ENCODE measurements at regions not wholly inside any gene's neighbourhood (a gene's known extent, or its start where the extent isn't known, plus 50 kb on each side); places are given as distances from the start of the nearest gene placed in this dataset.

GRCh38 chr2:153179808-153180207, 298.8 kb downstream of the RPRM start:
- H3K4me3 ChIP-seq (ENCODE audit: low read depth in 1 of 3, low read length in 3 of 3): no peak overlapping the region
- TF ChIP-seq FOXA1 (IDR thresholded peaks at IDR 0.05) (no peak), NR2F2 (IDR thresholded peaks at IDR 0.05) (no peak), RAD21 (IDR thresholded peaks at IDR 0.05) (no peak), EGR1 (IDR thresholded peaks at IDR 0.05; ENCODE audit: low read depth in 2 of 2) (no peak), ZBTB33 (IDR thresholded peaks at IDR 0.05) (no peak), RXRA (IDR thresholded peaks at IDR 0.05) (no peak), FOXA2 (IDR thresholded peaks at IDR 0.05) (no peak), GABPA (IDR thresholded peaks at IDR 0.05 in 1 of 2, conservative IDR thresholded peaks at IDR 0.05 in 1 of 2) (no peak), HNF4A (conservative IDR thresholded peaks at IDR 0.05) (no peak), REST (IDR thresholded peaks at IDR 0.05) (no peak)
- H3K27ac ChIP-seq (ENCODE audit: low read depth in 1 of 2, low read length in 2 of 2): no peak overlapping the region
- no peaks in the 10 kb centered on the region for H3K36me3 ChIP-seq (ENCODE audit: control insufficient read depth in 4 of 4, insufficient read depth in 3 of 4, low read depth in 1 of 4, low read length in 3 of 4)
- no peak overlapping the region for H3K9ac ChIP-seq (ENCODE audit: low read depth in 1 of 2, low read length in 2 of 2)
- no peaks in the 10 kb centered on the region for H3K9me3 ChIP-seq (ENCODE audit: control insufficient read depth in 4 of 4, low read length in 3 of 4)
- WGBS: 86% methylated on average over 1 of the region's 1 CpG
- H3K4me1 ChIP-seq (ENCODE audit: control insufficient read depth in 4 of 4, insufficient read depth in 4 of 4, low read length in 3 of 4): no peaks in the 10 kb centered on the region
- no peak for DNase-seq (ENCODE audit: low spot score)
- H3K27me3 ChIP-seq (ENCODE audit: control insufficient read depth in 4 of 4, insufficient read depth in 4 of 4, low read length in 3 of 4): peaks cover 0 to 2% (median 0%) of the 10 kb centered on the region in 4 donors

- Histone ChIP-seq H3K9me3 (ENCODE audit: control insufficient read depth in 4 of 4, low read length in 3 of 4) (no peaks in the 10 kb centered on the region), H3K27me3 (ENCODE audit: control insufficient read depth in 4 of 4, insufficient read depth in 4 of 4, low read length in 3 of 4) (no peaks in the 10 kb centered on the region), H3K27ac (ENCODE audit: low read depth in 1 of 2, low read length in 2 of 2) (no peak overlapping the region), H3K9ac (ENCODE audit: low read depth in 1 of 2, low read length in 2 of 2) (no peak overlapping the region), H3K4me1 (ENCODE audit: control insufficient read depth in 4 of 4, insufficient read depth in 4 of 4, low read length in 3 of 4) (no peaks in the 10 kb centered on the region), H3K36me3 (ENCODE audit: control insufficient read depth in 4 of 4, insufficient read depth in 3 of 4, low read depth in 1 of 4, low read length in 3 of 4) (no peaks in the 10 kb centered on the region), H3K4me3 (ENCODE audit: low read depth in 1 of 3, low read length in 3 of 3) (no peak overlapping the region)
- no peak for DNase-seq (ENCODE audit: low spot score)
- TF ChIP-seq EGR1 (IDR thresholded peaks at IDR 0.05; ENCODE audit: low read depth in 2 of 2) (no peak), RXRA (IDR thresholded peaks at IDR 0.05) (no peak), HNF4G (IDR thresholded peaks at IDR 0.05) (no peak), GABPA (IDR thresholded peaks at IDR 0.05 in 1 of 2, conservative IDR thresholded peaks at IDR 0.05 in 1 of 2) (no peak), RAD21 (IDR thresholded peaks at IDR 0.05) (no peak), ATF3 (IDR thresholded peaks at IDR 0.05) (no peak), FOXA2 (IDR thresholded peaks at IDR 0.05) (no peak), JUND (IDR thresholded peaks at IDR 0.05) (no peak), FOXA1 (IDR thresholded peaks at IDR 0.05) (no peak), SP1 (IDR thresholded peaks at IDR 0.05) (no peak), HNF4A (conservative IDR thresholded peaks at IDR 0.05) (no peak), REST (IDR thresholded peaks at IDR 0.05) (no peak), NR2F2 (IDR thresholded peaks at IDR 0.05) (no peak), TAF1 (conservative IDR thresholded peaks at IDR 0.05) (no peak), MAX (IDR thresholded peaks at IDR 0.05) (no peak), CTCF (IDR thresholded peaks at IDR 0.05; ENCODE audit: low read depth, low read length, missing input control) (no peak)
Observed at GRCh38 chr2:153169609-153170008, 309.0 kb downstream of the RPRM start.

Data from liver (tissue), 8 donors.